Type B pancreatic cell (in vitro differentiated cells): ENCODE measurements at regions not wholly inside any gene's neighbourhood (a gene's known extent, or its start where the extent isn't known, plus 50 kb on each side); places are given as distances from the start of the nearest gene placed in this dataset.

Experiments used
- DNase-seq: peaks from one replicate; pipeline ENCODE4 v3.0.0; 2021; ENCODE audit warnings: mixed read lengths; ENCODE audit not compliant: unreplicated experiment; ENCODE audit errors: extremely low spot score
- H3K27ac Mint-ChIP-seq: 2 replicates; pipeline ENCODE4 v1.8.0; 2021; ENCODE audit warnings: mild to moderate bottlenecking, mixed read lengths
- H3K27me3 Mint-ChIP-seq: 2 replicates; pipeline ENCODE4 v1.8.0; 2021; ENCODE audit warnings: mixed read lengths
- H3K36me3 Mint-ChIP-seq: 2 replicates; pipeline ENCODE4 v1.8.0; 2021; ENCODE audit warnings: mixed read lengths
- H3K4me1 Mint-ChIP-seq: one replicate; pipeline ENCODE4 v1.8.0; 2021; ENCODE audit warnings: mixed read lengths; ENCODE audit not compliant: unreplicated experiment
- H3K4me3 Mint-ChIP-seq: 2 replicates; pipeline ENCODE4 v1.8.0; 2021; ENCODE audit warnings: mild to moderate bottlenecking, mixed read lengths
- H3K9me3 Mint-ChIP-seq: 2 replicates; pipeline ENCODE4 v1.8.0; 2021; ENCODE audit warnings: mixed read lengths
- CTCF ChIP-seq: fragments of 200-600 bp; sonication (generic); conservative IDR thresholded peaks from 2 replicates; pipeline ENCODE4 v1.5.0; 2021; ENCODE audit warnings: antibody characterized with exemption, mild to moderate bottlenecking

GRCh38 chr13:107870400-107870799 is 344.9 kb downstream of the LIG4 start:
- Mint-ChIP-seq H3K27ac (no peak overlapping the region), H3K4me3 (peak overlapping the region; percentile 8), H3K9me3 (no peaks in the 10 kb centered on the region), H3K36me3 (no peaks in the 10 kb centered on the region), H3K4me1 (peaks cover 4% of the 10 kb centered on the region), H3K27me3 (peaks cover 61% of the 10 kb centered on the region)
- TF ChIP-seq CTCF, result no peak
- no peak for DNase-seq

- peak; percentile 77 for DNase-seq
- Mint-ChIP-seq H3K27me3 (peaks cover 76% of the 10 kb centered on the region), H3K36me3 (no peaks in the 10 kb centered on the region), H3K27ac (no peak overlapping the region), H3K9me3 (peaks cover 4% of the 10 kb centered on the region), H3K4me1 (peaks cover 9% of the 10 kb centered on the region), H3K4me3 (peak overlapping the region; percentile 89)
- TF ChIP-seq CTCF, result peak; percentile 71
Measured at GRCh38 chr13:107867701-107868661, 347.4 kb downstream of the LIG4 start.

- no peak for TF ChIP-seq CTCF
- no peak for DNase-seq
- H3K27me3 Mint-ChIP-seq, result peaks cover 70% of the 10 kb centered on the region
- H3K36me3 Mint-ChIP-seq, result no peaks in the 10 kb centered on the region
- H3K27ac Mint-ChIP-seq, result no peak overlapping the region
- peaks cover 9% of the 10 kb centered on the region for H3K4me1 Mint-ChIP-seq
- peak overlapping the region; percentile 89 for H3K4me3 Mint-ChIP-seq
- peaks cover 4% of the 10 kb centered on the region for H3K9me3 Mint-ChIP-seq
Measured at GRCh38 chr13:107866941-107867623, 348.3 kb downstream of the LIG4 start.

DNA sequence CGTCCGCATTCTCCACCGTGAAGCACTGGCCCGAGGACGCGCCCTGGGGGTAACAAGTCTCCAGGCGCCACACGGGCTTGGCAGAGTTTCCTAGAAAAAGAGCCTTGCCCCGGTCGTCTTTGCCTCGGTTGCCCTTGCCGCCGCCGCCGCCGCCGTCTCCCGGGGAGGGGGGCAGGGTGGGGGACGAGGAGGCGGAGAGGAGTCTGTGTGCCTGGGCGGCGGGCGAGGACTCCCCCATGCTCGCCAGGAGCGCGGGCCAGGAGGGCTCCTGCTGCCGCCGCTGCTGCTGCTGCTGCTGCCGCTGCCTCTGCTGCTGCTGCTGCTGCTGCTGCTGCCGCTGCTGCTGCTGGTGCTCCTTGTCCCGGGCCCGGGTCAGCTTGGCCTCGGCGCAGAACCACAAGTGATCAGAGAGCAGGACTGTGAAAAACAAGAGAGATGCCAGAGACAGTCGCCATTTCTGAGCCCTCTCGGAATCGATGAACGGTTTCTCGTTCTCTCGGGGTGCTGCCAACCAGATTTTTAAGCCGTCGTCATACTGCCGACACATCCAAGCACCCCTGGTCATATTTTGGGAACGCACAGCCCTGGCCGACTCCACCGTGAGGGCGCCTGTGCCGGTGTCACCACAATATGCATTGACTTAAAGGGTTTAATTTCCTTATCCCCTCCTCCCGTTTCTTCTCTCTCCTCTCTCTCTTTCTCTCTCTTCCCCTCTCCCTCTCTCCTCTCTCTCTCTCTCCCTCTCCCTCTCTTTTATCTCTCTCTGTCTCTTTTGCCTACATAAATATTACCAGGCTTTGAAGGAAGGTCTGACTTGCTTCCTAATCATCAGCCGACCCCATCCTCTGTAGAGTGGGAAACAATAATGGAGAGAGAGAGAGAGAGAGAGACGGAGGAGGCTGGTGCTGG is 349.1 kb downstream of the LIG4 start:
- peak overlapping the region; percentile 89 for H3K4me3 Mint-ChIP-seq
- H3K27ac Mint-ChIP-seq, result no peak overlapping the region
- H3K36me3 Mint-ChIP-seq, result no peaks in the 10 kb centered on the region
- H3K4me1 Mint-ChIP-seq, result peaks cover 9% of the 10 kb centered on the region
- H3K27me3 Mint-ChIP-seq, result peaks cover 66% of the 10 kb centered on the region
- H3K9me3 Mint-ChIP-seq, result peaks cover 4% of the 10 kb centered on the region
- peak; percentile 71 for DNase-seq
- TF ChIP-seq CTCF, result no peak

GRCh38 chr13:107865643-107866031 is 349.7 kb downstream of the LIG4 start:
- TF ChIP-seq CTCF, result no peak
- Mint-ChIP-seq H3K4me1 (peaks cover 9% of the 10 kb centered on the region), H3K36me3 (no peaks in the 10 kb centered on the region), H3K9me3 (peaks cover 4% of the 10 kb centered on the region), H3K27ac (no peak overlapping the region), H3K4me3 (peak overlapping the region; percentile 76), H3K27me3 (peaks cover 61% of the 10 kb centered on the region)
- no peak for DNase-seq
